DND-41 (cell line): ENCODE measurements at regions not wholly inside any gene's neighbourhood (a gene's known extent, or its start where the extent isn't known, plus 50 kb on each side); places are given as distances from the start of the nearest gene placed in this dataset.
"Not testable (repeated sequence)": the region's sequence is repeated elsewhere in the genome, so short reads cannot be mapped to it uniquely, and the experiment has no call there.

Experiments
- ATAC-seq: fragments of 200-7000 bp; cut with Tn5 transposase; 3 replicates; pipeline ENCODE4 v1.9.1; 2021; ENCODE audit warnings: low read depth; ENCODE audit not compliant: insufficient read depth
- DNase-seq: peaks from one replicate; pipeline ENCODE4 v3.0.0-alpha.2; 2020
- H2AFZ ChIP-seq: 2 replicates; pipeline ENCODE4 v1.6.0; 2012; ENCODE audit warnings: low read depth, low read length
- H3K27ac ChIP-seq: 2 replicates; pipeline ENCODE4 v1.5.1; 2012; ENCODE audit warnings: low read length, inconsistent platforms
- H3K27me3 ChIP-seq: fragments of 200-600 bp; sonication (generic); 2 replicates; pipeline ENCODE4 v1.6.0; 2012; ENCODE audit warnings: low read length, mild to moderate bottlenecking, inconsistent platforms; ENCODE audit not compliant: insufficient read depth, poor library complexity
- H3K36me3 ChIP-seq: 2 replicates; pipeline ENCODE4 v1.5.1; 2012; ENCODE audit warnings: low read length, inconsistent platforms; ENCODE audit not compliant: insufficient read depth
- H3K4me1 ChIP-seq: 2 replicates; pipeline ENCODE4 v1.5.1; 2012; ENCODE audit warnings: mild to moderate bottlenecking, low read length; ENCODE audit not compliant: insufficient read depth
- H3K4me2 ChIP-seq: 2 replicates; pipeline ENCODE4 v1.6.0; 2012; ENCODE audit warnings: mild to moderate bottlenecking, moderate library complexity, low read length, inconsistent platforms; ENCODE audit not compliant: insufficient read depth
- H3K4me3 ChIP-seq, 2 experiments: fragments of 200-600 bp in 1 of 2; shearing (Covaris generic) in 1 of 2; 2 replicates each; pipeline ENCODE4 v1.5.1; 2012 to 2016; ENCODE audit warnings: inconsistent platforms in 2 of 2, low read length in 2 of 2, mild to moderate bottlenecking in 2 of 2, low read depth in 1 of 2, moderate library complexity in 1 of 2
- H3K79me2 ChIP-seq: 2 replicates; pipeline ENCODE4 v1.6.0; 2012; ENCODE audit warnings: low read length, inconsistent platforms; ENCODE audit not compliant: insufficient read depth
- H3K9ac ChIP-seq: 2 replicates; pipeline ENCODE4 v1.6.0; 2012; ENCODE audit warnings: low read depth, mild to moderate bottlenecking, inconsistent platforms, low read length, moderate library complexity
- H3K9me3 ChIP-seq: 2 replicates; pipeline ENCODE4 v1.5.1; 2012; ENCODE audit warnings: low read length, moderate library complexity, mild to moderate bottlenecking, inconsistent platforms; ENCODE audit not compliant: insufficient read depth, severe bottlenecking
- H4K20me1 ChIP-seq: 2 replicates; pipeline ENCODE4 v1.6.0; 2012; ENCODE audit warnings: low read length; ENCODE audit not compliant: insufficient read depth
- EZH2 ChIP-seq: IDR thresholded peaks from 3 replicates; pipeline ENCODE4 v1.6.1; 2012; ENCODE audit warnings: borderline replicate concordance, low read depth, mild to moderate bottlenecking, moderate library complexity, low read length, inconsistent platforms; ENCODE audit not compliant: severe bottlenecking
- TF ChIP-seq, protein P1 (sequence below): IDR thresholded peaks from 2 replicates; pipeline ENCODE4 v1.5.1; 2012; ENCODE audit warnings: borderline replicate concordance, low read length, moderate library complexity, mild to moderate bottlenecking; ENCODE audit not compliant: poor library complexity, severe bottlenecking; ENCODE audit errors: extremely low read depth

DNA sequence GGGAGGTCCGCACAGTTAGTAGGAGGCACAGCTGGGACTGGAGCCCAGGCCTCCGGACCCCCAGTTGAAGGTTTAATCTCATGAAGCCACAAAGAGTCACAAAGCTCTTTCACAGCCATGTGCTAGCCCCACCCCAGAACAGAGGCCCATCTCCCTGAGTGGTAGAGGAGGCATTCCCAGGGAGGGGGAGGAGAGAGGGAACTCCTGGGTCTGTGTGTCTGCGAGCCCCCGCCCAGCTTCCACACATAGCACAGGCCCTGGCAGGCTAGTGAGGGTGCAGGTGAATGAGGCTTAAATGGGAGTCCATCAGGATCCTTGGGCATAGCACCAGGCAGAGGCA is 197.8 kb downstream of the MATN1 start:
- no peaks in the 10 kb centered on the region for H3K9me3 ChIP-seq
- no peak for ATAC-seq
- H3K4me3 ChIP-seq: no peak overlapping the region
- H3K36me3 ChIP-seq: no peaks in the 10 kb centered on the region
- no peak for TF ChIP-seq EZH2
- TF ChIP-seq, protein P1, sequence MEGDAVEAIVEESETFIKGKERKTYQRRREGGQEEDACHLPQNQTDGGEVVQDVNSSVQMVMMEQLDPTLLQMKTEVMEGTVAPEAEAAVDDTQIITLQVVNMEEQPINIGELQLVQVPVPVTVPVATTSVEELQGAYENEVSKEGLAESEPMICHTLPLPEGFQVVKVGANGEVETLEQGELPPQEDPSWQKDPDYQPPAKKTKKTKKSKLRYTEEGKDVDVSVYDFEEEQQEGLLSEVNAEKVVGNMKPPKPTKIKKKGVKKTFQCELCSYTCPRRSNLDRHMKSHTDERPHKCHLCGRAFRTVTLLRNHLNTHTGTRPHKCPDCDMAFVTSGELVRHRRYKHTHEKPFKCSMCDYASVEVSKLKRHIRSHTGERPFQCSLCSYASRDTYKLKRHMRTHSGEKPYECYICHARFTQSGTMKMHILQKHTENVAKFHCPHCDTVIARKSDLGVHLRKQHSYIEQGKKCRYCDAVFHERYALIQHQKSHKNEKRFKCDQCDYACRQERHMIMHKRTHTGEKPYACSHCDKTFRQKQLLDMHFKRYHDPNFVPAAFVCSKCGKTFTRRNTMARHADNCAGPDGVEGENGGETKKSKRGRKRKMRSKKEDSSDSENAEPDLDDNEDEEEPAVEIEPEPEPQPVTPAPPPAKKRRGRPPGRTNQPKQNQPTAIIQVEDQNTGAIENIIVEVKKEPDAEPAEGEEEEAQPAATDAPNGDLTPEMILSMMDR: no peak
- H3K9ac ChIP-seq: no peak overlapping the region
- no peaks in the 10 kb centered on the region for H3K79me2 ChIP-seq
- DNase-seq: no peak
- H4K20me1 ChIP-seq: no peaks in the 10 kb centered on the region
- no peaks in the 10 kb centered on the region for H3K27me3 ChIP-seq
- no peak overlapping the region for H2AFZ ChIP-seq
- H3K4me2 ChIP-seq: no peak overlapping the region
- H3K4me1 ChIP-seq: no peaks in the 10 kb centered on the region
- no peak overlapping the region for H3K27ac ChIP-seq

DNA sequence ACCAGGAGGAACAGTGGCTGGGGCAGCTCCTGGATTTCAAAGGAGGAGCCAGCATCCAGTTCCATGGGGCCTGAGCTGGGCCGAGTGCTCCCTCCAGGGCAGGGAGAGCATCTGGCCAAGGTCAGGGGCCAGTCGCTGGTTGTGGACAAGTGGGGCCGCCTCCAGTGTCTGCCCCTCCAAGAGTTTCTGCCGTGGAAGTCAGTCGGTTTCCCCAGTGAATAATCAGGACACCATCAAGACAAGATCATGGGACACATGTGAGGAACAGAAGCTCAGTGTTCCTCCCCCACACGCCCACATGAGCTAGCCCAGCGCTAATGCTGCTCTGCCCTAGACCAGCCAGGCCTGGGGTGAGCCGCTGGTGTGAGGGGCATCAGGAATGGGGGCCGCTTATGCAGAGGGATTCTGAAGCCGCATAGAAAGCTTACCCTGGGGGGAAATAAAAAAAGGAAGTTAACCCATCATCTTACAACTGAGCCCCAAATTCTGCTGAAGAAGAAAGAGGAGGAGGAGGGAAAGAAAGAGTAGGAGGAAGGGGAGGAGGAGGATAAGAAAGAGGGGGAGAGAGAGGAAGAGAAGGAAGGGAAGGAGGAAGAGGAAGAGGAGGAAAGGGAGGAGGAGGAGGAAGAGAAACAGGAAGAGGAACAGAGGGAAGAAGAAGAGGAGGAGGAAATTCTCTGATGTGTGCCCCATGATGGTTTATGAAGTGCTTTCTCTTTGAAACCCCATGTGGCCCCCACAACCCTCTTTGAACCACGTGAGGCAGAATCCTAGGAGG is 198.4 kb downstream of the MATN1 start:
- Histone ChIP-seq H3K9ac (no peak overlapping the region), H3K36me3 (no peaks in the 10 kb centered on the region), H3K79me2 (no peaks in the 10 kb centered on the region), H2AFZ (no peak overlapping the region), H3K9me3 (no peaks in the 10 kb centered on the region), H3K4me3 (no peak overlapping the region), H3K27ac (no peak overlapping the region), H3K4me2 (no peak overlapping the region), H3K4me1 (no peaks in the 10 kb centered on the region), H4K20me1 (no peaks in the 10 kb centered on the region), H3K27me3 (no peaks in the 10 kb centered on the region)
- no peak for ATAC-seq
- DNase-seq: no peak
- TF ChIP-seq, protein P1: no peak
- no peak for TF ChIP-seq EZH2

DNA sequence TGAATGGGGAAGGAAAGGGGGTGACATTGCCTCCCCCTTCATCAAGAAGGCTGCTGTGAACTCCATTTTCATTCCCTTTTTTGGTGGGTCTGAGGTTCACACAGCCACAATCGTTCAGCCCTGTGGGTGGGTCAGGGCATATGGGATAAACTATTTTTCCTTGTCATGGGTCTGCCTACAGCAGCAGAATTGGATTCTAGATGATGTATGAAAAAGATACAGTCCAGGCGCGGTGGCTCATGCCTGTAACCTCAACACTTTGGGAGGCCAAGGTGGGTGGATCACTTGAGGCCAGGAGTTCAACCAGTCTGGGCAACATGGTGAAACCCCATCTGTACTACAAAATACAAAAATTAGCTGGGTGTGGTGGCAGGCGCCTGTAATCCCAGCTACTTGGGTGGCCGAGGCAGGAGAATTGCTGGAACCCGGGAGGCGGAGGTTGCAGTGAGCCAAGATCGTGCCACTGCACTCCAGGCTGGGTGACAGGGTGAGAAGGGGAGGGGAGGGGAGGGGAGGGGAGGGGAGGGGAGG is 199.3 kb downstream of the MATN1 start:
- ATAC-seq, H3K27me3 ChIP-seq, H3K4me1 ChIP-seq: not testable (repeated sequence)

DNA sequence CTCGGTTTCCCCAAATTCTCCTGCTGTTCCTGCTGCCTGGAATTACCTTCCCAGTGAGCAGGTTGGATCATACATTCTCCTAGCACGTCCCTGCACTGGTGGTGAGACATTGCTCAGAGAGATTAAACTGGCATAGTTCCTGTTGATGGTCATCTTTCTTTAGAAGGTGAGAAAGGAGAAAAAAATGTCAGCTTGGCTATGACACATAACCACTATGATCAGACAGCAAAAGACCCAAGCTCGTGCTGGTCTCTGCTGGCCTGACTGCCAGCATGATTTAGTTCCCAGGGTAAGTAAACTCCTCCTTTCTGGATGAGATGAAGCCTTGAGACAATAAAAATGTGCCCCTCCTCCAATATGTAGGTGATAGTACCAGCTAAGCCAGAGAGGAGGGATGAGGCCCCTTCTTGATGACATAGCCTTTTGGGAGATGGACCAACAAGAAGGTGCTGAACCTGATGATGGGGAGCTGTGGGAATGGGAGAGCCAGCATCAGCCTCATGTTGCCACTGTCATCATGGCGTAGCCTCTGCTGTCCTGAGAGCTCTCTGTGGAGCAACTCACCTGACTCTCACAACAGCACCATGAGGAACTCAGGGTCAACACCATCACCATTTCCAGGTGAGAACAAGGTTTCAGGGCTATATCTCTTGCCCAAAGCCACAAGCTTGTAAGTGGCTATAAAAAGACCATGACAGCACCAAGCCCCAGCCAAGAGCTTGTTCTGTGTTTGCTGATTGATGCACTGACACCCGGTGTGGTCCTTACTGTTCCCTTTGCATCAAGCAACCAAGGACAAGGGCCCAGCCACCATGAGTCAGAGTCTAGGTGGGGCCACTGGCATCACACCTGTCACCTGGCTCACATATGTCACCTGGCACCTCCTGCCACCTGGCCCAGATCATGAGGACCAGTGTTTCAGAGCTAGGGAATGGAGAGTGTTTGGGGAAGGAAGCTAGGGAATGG is 200.0 kb downstream of the MATN1 start:
- Histone ChIP-seq H3K36me3 (no peaks in the 10 kb centered on the region), H3K4me3 (no peak overlapping the region), H3K79me2 (no peaks in the 10 kb centered on the region), H3K27ac (no peak overlapping the region), H3K27me3 (no peaks in the 10 kb centered on the region), H3K9ac (no peak overlapping the region), H2AFZ (no peak overlapping the region), H3K4me2 (no peak overlapping the region), H3K9me3 (no peaks in the 10 kb centered on the region), H3K4me1 (no peaks in the 10 kb centered on the region), H4K20me1 (no peaks in the 10 kb centered on the region; the same call in 1 of the 2 replicates)
- DNase-seq: no peak
- ATAC-seq: no peak
- no peak for TF ChIP-seq EZH2
- TF ChIP-seq, protein P1: no peak

More for the DNA sequence above, 199.3 kb downstream of the MATN1 start:
- not testable (repeated sequence) for H3K9me3 ChIP-seq, H3K4me3 ChIP-seq, H4K20me1 ChIP-seq, H3K79me2 ChIP-seq, DNase-seq, H3K9ac ChIP-seq, H3K27ac ChIP-seq, H3K36me3 ChIP-seq, H2AFZ ChIP-seq, H3K4me2 ChIP-seq
